ENCODE measurements at regions not wholly inside any gene's neighbourhood (a gene's known extent, or its start where the extent isn't known, plus 50 kb on each side); places are given as distances from the start of the nearest gene placed in this dataset.

DNA sequence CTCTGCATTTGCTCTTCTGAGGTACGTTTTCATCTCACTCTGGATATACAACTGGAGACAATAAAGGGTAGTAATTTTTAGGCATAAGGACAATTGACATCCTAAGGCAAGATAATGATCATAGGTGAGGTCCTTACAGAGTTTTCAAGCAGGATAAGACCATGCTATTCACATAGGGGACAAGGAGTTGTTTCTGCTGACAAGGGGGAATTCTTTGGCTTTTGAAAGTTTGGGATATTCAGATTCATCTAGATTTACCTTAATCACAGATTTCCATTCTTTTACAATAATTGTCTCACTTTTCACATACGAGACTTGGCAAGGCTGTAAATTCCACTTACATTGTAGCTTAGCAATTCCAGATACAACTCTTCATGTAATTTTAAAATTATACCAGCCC, 256.2 kb downstream of the AASDHPPT start:
- no peak for DNase-seq

DNA sequence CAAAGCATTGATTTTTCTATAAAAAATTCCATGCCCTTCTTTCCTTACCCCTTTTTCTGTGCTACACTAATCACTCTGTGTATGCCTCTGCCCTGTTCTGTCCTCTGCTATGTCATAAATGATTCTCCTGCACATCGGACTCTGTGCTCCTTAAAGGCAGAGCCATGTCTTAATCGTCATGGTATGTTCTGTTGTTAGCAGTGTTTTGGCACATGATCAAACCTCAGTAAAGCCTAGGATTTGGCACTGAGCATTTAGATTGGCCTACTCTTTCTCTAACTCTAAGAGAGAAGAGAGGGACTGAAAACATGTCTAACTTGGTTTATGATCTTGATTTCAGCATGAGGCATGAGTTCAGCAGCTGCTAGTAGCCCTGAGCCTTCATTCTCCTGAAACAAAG, 266.9 kb downstream of the AASDHPPT start:
- DNase-seq, result no peak

DNA sequence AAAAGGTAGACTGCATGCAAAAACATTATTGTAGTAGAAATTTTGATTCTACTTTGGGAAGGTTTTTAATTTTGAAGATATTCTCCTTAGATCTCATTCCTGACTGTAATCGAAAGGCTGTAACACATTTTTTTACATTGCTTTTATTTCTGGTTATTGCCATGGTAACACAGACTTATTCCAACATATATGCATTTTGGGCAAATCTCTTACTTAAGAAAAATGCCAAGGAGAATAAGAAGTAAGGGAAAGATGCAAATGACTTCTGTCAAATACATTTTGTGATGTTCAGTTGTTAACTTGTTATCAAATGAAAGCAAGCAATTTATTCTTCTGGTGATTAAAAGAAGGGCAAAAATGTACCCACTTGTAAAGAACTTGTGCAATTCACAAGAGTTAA, 267.5 kb downstream of the AASDHPPT start:
- DNase-seq, result no peak

DNA sequence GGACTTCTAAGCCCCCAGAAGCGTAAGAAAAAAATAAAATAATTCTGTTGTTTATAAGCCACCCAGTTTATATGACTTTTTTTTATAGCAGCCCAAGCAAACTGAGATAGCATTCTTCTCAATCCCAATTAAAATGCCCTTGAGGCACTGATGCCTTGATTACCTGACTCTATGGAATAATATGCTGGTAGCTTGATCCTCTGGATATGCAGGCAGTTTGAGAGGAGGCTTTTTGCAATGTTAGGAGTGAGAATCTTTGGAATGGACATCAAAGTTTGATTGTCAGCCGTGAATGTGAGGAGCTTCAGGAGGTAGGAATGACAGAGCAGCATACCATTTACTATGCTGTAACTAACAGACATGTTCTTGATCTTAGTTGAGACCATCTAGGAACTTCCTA, 275.6 kb downstream of the AASDHPPT start:
- DNase-seq, result no peak

DNA sequence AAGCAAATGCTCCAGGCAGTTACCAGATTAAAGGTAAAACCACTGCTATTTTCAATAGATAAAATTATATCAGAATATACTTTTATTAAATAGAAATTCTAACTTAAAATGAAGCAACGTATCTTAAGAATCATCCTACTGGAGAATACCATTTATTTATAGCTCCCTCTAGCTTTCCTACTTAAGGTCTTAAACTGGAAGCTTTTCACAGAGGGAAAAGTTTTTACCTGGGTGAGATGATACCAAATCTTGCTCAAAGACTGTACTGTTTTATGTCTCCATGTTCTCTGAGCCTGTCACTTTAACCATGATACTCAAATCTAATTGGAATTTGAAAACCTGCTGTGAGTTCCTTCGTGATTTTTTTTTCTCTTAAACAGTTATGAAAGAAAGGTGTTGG, 291.8 kb downstream of the AASDHPPT start:
- DNase-seq, result no peak

DNA sequence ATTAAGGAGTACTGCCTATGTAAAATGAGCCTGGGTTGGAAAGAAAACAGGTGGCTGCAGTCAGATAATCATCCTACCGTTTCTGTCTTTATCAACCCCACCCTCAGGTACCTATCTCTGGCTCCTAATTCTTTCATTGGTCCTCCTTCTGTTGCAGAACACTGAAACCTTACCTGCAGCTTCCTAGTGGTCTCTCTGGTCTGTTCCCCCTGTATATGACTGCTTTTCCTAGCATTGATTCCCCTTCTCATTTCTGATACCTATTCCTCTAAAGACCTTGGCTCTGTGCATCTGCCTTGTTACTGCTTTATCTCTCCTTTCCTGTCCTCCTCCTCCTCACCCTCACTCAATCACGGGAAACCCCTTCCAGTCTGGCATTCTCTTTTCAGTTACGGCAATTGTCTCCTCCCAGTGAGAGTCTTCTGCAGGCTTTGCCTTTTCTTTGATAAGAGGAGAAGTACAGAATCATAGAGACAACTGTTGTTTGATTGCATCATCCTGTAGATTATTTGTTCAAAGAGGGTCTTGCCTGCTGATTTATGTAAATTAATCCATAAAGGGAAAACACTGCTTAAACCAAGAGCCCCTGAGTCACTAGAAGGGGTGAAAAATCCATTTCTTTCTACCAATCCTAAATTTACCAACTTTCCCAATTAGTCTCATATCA, 301.2 kb downstream of the AASDHPPT start:
- DNase-seq, result no peak

DNA sequence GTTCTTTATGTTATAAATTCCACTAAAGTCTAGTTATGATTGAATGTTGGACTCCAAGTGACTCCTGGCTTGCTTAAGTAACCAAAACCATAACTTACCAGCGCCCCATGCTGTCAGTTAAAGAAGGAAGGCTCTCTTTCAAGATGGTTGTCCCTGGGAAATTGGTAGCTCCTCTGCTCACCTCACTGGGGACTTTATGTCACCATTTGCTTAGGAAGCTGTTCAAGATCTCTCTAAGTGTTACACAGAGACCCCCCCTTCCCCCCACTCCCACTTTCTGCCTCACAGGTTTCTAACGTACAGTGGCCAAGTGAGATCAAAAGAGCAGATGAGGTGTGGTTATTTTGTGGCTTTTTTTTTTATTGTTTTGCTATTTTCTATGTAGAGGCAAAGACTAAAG, 301.8 kb downstream of the AASDHPPT start:
- no peak for DNase-seq

DNA sequence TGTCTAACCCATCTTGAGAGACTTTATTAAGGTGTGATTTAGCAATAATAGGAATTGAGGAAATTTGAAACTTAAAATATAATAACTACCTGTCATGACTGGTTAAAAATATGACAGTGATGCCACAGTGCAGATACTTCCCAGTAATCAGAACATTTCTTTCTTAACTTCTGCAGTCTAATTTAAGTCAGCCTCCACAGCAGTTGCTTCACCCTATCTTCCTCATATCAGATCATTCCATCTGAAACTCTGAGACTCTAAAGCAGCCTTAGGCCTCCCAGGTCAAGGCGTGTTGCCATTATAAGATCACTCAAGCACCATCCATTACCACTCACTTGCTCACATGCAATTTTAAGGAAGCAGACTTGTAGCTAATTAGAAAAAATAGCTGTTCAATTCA, 302.2 kb downstream of the AASDHPPT start:
- no peak for DNase-seq

DNA sequence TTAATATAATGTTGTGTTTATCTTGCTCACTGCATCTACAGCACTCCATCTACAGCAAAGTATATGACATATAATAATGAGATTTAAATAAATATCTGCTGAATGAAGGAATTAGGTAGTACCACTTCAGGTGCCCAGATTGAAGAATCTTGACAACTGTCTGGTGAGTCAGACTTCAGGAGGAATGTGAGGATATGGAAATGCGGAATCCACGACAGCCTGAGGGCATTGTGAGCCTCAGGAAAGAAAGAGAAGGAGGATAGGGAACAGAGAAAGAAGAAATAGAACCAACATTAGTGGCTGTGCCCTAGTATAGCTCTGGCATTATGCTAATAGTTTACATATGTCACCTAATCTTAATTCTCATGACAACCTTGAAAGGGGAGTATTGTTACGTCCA, 304.4 kb downstream of the AASDHPPT start:
- DNase-seq, result no peak

DNA sequence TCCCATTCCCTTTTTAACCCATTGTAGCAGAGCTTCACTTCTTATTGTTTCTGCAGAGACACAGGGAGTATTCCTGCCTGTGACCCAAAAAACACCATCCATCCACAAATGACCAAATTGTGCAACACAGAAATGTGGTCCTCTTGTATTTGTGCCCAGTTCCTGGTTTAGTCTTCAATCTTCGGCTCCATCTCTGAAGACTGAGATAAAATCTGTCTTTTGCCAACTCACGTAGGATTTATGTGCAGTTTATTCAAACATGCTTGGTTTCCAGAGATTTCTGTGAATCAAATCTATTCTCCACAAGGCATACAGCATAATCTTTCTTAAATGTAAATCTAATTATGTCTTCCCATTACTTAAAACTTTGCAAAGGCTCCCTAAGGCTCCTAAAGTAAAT, 307.0 kb downstream of the AASDHPPT start:
- no peak for DNase-seq

DNA sequence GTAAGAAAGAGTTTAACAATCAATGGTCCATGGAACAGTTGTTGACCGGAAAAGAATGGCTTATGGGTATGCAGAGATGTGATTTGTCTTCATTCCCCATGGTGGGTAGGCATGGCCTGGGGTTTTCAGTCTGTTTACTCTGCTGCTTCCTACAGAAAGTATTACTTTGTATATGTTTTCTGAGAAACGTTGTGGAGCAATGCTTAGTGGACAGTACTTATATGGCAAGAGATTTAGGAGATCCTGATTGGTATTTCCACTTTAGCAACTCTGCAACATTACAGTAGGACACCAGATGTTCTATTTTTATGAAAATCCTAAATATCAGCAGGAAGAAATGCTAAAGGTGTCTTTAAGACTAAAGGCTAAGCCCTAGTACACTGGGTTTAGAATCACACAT, 309.1 kb downstream of the AASDHPPT start:
- no peak for DNase-seq

DNA sequence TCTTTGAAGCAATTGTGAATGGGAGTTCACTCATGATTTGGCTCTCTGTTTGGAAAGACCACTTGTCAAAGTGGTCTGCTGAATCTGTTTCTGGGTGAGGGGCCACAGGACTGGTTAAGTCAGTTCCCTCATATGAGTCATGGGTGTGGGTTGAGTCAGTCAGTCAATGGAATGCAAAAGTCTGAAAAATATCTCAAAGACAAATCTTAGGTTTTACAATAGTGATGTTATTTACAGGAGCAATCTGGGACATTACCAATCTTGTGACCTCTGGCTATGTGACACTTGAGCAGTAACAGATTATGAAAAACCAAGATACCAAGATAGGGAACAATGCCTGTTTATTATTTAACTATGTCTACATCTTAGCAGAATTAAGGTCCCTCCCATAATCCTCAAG, 311.6 kb downstream of the AASDHPPT start:
- DNase-seq, result no peak

DNA sequence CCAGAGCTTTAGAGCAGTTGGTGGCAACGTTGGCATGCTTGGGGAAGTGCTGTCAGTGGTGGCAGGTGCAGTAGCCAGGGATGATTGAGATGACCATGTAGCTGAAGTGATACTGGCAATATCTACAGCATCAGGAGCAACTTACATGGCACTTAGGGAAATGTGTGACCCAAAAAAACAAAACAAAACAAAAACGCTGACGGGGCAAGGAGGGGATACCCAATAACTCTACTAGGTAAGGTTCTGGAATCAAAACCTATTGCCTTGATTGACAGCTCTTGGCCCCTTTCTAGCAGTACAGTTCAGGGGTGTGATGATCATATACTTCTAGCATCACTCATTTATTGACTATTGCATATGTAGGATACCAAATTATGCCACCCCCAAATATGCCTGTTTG, 312.6 kb downstream of the AASDHPPT start:
- DNase-seq, result no peak

DNA sequence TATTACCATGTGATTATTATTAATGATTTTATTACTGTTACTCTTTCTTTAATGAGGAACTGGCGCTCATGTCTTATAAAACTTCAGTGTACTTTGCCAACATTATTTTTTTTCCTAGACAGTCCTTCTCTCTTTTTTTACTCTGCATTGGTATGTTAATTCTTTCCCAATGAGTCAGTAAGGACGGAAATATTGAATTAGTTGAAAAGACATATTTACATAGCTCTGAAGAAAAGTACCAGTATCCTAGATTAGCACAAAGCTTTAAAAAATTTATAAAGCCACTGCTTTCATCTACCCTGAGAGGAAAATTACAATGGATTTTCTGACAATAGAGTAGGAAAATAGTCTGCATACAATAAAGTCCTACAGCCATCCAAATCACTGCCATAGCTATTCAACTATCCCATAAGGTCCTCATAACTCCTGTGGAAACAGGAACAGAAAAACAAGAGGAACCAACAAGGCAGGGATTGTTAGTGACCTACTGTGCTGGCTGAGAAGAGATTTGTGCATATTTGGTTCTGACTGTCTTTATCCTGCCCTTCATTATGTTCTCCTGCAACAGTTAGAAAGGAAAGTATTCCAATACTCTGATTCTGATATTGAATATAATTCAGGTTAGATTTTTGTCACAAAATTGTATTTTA, 314.4 kb downstream of the AASDHPPT start:
- DNase-seq, result peak; percentile 52

DNA sequence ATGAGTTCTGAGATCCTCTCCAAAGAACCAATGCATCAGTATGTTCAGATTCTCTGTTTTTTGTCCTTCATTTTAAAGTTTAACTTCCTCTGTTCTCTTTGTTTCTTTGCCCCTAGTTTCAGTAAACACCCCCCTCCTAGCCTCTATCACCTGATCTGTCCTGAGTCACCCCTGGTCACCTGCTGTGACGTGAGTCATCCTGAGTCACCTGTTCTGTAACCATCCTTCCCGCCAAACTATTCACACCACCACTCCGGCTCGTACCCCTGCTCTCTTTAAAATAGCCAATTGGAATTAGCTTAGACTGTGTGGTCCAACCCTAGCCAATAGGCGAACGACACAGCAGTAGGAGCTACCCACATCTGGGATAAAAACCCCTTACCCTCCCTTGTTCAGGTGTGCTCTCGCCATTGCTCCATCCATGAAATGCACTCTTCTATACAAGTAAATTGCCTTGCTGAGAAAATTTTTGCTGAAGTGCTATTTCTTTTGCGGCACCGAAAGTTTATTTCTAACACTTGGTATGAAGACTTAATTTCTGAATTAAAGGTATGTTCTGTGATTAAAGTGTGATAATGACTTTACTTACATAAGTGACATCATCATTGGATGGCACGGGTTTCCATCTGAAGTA, 318.4 kb downstream of the AASDHPPT start:
- DNase-seq, result no peak

DNA sequence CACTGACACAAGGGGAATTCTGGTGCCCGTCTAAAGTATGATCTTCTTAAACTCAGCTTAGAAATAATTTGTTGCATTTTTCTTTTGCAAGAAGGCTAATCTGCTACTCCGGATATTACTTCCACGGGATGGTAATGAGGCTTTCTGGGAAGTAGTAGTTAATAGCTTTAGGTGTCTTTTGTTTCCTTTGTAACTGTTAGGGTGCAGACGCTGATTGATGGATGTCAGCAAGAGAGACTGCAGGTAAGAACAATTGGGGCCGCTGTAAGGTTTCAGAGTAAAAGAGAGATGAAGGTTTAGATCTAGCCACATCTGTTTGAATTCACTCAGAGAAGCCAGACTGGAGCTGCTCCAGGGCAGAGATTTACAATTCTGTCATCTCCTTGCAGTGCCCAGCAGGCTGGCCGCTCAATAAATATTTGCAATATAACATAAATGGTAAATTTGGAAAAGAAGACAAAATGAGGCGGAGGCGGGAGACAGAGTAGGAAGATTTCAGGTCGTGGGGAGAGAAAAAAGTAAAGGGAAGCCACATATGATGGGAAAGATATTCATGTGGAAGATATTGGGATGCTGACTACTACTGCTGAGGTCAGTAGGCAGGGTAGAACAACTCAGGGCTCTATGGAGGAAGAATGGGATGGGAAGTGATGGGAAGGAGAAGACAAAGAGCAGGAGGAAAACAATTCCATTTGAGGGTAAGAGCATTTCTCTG, 320.5 kb downstream of the AASDHPPT start:
- DNase-seq, result no peak

DNA sequence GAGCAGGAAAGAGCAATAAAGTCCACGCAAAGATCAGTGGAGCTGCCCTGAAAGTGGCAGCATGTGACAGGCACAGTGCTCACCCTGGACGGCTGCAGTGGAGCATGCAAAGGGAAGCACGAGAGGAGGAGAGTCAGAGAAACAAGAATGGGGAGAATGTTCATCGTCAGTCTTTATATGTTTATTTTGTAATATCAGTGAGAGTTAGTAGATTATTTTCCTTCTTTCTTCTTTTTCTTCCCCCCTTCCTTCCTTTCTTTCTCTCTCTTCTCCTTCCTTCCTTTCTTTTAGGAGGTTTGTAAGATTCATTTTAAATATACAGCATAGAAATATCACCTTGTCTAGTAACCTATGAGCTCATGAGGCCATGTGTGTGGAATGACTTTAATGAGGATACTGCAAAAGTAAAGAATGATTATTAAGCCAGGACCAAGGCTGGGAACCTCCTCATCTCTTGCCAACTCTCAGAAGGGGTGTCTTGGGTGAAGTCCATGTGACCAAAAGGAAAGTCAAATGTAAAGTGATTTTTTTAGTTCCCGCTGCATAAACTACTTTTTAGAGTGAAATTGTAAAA, 321.1 kb downstream of the AASDHPPT start:
- no peak for DNase-seq

DNA sequence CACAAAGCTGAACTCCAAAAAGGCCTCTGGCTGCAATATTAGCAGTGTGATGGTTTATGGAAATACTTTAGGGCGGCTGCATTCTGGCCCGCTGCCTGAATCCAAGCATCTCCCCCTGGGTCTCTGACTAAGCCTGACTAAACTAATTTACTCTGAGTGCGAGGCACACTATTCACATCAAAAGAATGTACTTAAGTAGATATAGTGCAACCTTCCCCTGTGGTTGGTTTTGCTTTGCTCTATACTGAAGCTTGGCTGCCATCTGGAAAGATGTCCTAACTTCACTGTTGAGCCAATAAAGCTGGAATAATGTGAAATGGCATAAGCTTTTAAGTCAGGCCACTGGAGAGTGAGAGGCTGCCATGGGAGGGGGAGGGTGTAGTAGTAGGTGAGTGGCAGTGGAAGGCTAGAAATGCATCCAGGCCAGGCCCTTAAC, 321.6 kb downstream of the AASDHPPT start:
- peak; percentile 79 for DNase-seq

DNA sequence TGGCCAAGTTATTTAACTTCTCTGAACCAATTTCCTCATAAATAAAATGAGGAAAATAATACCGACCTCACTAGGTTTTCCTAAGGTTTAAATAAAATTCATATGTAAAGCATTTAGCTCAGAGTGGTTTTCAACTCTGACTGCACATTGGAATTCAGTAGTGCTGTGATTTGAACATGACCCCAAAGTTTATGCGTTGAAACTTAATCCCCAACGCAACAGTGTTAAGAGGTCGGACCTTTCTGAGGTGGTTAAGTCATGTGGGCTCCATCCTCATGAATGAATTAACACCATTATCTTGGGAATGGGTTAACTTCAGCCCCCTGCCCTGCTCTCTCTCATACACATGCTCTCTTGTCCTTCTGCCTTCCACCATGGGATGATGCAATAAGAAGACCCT, 322.2 kb downstream of the AASDHPPT start:
- DNase-seq, result no peak

DNA sequence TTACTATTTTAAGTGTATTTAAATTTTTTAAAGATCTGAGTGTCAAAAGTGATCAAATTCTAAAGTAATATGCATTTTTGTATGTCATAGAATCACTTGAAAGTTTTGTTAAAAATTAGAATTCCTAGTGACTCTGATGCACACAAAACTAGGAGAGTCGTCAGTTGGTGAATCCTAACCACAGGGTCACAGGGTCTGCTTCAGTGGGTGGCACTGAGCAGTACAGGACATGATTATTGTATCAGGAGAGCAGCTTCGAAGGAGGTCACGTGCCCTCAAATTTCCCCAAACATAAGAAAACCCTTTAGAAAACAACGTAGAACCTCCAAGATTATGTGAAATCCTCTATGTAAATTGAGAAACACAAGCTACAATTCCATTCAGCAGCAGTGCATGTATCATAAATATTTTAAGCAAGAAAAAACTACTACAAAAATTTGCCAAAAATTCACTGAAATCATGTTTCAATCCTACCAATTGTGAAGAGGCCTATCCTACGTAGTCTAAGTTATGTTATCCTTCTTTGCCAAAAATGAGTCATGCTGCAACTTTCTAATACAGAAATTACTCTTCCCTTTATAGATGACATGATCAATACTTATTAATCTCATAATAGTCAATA, 323.6 kb downstream of the AASDHPPT start:
- peak; percentile 39 for DNase-seq

DNA sequence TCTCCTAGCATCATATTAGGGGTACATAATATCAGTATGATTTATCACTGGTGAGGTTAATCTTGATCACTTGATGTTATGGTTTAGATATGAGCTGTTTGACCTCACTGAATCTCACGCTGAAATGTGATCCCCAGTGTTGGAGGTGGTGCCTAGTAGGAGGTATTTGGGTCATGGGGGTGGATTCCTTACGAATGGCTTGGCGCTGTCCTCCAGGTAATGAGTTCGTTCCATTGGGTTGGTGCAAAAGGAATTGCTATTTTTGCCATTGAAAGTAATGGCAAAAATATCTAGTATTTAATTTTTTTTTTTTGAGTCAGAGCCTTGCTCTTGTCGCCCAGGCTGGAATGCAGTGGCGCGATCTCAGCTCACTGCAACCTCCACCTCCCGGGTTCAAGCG, 326.3 kb downstream of the AASDHPPT start:
- no peak for DNase-seq

DNA sequence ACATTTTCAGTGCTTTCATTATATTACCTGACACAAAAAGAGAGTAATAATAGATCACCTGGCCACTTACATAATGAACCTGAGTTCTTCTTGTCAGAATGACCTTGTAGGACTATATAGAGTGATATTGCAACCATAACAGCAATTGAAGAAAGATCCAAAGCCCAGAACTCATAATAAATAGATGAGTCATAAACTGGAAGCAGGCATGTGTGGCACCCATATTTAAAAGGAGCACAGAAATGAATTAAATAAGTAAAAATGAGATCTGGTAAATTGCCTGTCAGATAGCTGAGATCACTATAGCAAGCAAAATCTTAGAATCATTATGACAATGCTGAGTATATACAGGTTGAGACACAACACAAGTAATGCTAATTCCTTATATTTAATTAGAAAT, 331.8 kb downstream of the AASDHPPT start:
- no peak for DNase-seq

All from skin of body (tissue), 1 donor.